ENCODE measurements at regions not wholly inside any gene's neighbourhood (a gene's known extent, or its start where the extent isn't known, plus 50 kb on each side); places are given as distances from the start of the nearest gene placed in this dataset.

- TF ChIP-seq POLR2AphosphoS5 (IDR thresholded peaks at IDR 0.05; ENCODE audit: low read depth) (no peak), SPI1 (IDR thresholded peaks at IDR 0.05; ENCODE audit: borderline replicate concordance, low read depth) (no peak), REST (IDR thresholded peaks at IDR 0.05; ENCODE audit: insufficient replicate concordance, low read depth) (no peak), CTCF (IDR thresholded peaks at IDR 0.05; ENCODE audit: insufficient read depth, low read length) (no peak), GABPA (IDR thresholded peaks at IDR 0.05; ENCODE audit: low read depth) (no peak)
- DNase-seq (ENCODE audit: low read depth in 1 of 2, low spot score in 1 of 2) = no peak
- Histone ChIP-seq H3K27ac (replicated peaks) (no peak overlapping the region), H3K4me3 (replicated peaks; ENCODE audit: insufficient read depth, low read length) (no peak overlapping the region), H3K27me3 (ENCODE audit: insufficient read depth, poor library complexity, severe bottlenecking) (no peaks in the 10 kb centered on the region)
Observed at GRCh38 chr2:65532937-65533336, 100.5 kb upstream of the SPRED2 start.

GRCh38 chr2:65532326-65532725 lies 99.9 kb upstream of the SPRED2 start:
- Histone ChIP-seq H3K4me3 (replicated peaks; ENCODE audit: insufficient read depth, low read length) (no peak overlapping the region), H3K27me3 (ENCODE audit: insufficient read depth, poor library complexity, severe bottlenecking) (no peaks in the 10 kb centered on the region)
- TF ChIP-seq SPI1 (IDR thresholded peaks at IDR 0.05; ENCODE audit: borderline replicate concordance, low read depth) = no peak
- TF ChIP-seq POLR2AphosphoS5 (IDR thresholded peaks at IDR 0.05; ENCODE audit: low read depth) = no peak
- no peak for TF ChIP-seq REST (IDR thresholded peaks at IDR 0.05; ENCODE audit: insufficient replicate concordance, low read depth)
- TF ChIP-seq GABPA (IDR thresholded peaks at IDR 0.05; ENCODE audit: low read depth) = no peak
- no peak for TF ChIP-seq CTCF (IDR thresholded peaks at IDR 0.05; ENCODE audit: insufficient read depth, low read length)

GRCh38 chr2:65530547-65531320 lies 98.3 kb upstream of the SPRED2 start:
- Histone ChIP-seq H3K27ac (replicated peaks) (no peak overlapping the region), H3K4me3 (replicated peaks; ENCODE audit: insufficient read depth, low read length) (no peak overlapping the region), H3K27me3 (ENCODE audit: insufficient read depth, poor library complexity, severe bottlenecking) (peaks cover 2% of the 10 kb centered on the region)
- no peak for TF ChIP-seq SPI1 (IDR thresholded peaks at IDR 0.05; ENCODE audit: borderline replicate concordance, low read depth)
- TF ChIP-seq CTCF (IDR thresholded peaks at IDR 0.05; ENCODE audit: insufficient read depth, low read length) = no peak
- no peak for TF ChIP-seq REST (IDR thresholded peaks at IDR 0.05; ENCODE audit: insufficient replicate concordance, low read depth)
- DNase-seq (ENCODE audit: low read depth in 1 of 2, low spot score in 1 of 2) = no peak

More at GRCh38 chr2:65532326-65532725, 99.9 kb upstream of the SPRED2 start:
- H3K27ac ChIP-seq (replicated peaks) = no peak overlapping the region
- no peak for DNase-seq (ENCODE audit: low read depth in 1 of 2, low spot score in 1 of 2)

All from HL-60 (cell line).